Fibroblast of pulmonary artery (primary cell): ENCODE measurements at regions not wholly inside any gene's neighbourhood (a gene's known extent, or its start where the extent isn't known, plus 50 kb on each side); places are given as distances from the start of the nearest gene placed in this dataset.

ENCODE experiments used
- DNase-seq: peaks from one replicate; pipeline ENCODE4 v3.0.0-alpha.2; 2010; ENCODE audit warnings: low read depth
- H3K4me3 ChIP-seq: replicated peaks from 2 replicates; pipeline ENCODE4 v1.5.1; 2011; ENCODE audit warnings: low read depth, mild to moderate bottlenecking, control low read depth, low read length, moderate library complexity
- TF ChIP-seq, protein P1 (sequence below): IDR thresholded peaks from 2 replicates; pipeline ENCODE4 v1.5.1; 2011; ENCODE audit warnings: mild to moderate bottlenecking, control low read depth, low read length, inconsistent platforms; ENCODE audit errors: missing control alignments

- TF ChIP-seq, protein P1, sequence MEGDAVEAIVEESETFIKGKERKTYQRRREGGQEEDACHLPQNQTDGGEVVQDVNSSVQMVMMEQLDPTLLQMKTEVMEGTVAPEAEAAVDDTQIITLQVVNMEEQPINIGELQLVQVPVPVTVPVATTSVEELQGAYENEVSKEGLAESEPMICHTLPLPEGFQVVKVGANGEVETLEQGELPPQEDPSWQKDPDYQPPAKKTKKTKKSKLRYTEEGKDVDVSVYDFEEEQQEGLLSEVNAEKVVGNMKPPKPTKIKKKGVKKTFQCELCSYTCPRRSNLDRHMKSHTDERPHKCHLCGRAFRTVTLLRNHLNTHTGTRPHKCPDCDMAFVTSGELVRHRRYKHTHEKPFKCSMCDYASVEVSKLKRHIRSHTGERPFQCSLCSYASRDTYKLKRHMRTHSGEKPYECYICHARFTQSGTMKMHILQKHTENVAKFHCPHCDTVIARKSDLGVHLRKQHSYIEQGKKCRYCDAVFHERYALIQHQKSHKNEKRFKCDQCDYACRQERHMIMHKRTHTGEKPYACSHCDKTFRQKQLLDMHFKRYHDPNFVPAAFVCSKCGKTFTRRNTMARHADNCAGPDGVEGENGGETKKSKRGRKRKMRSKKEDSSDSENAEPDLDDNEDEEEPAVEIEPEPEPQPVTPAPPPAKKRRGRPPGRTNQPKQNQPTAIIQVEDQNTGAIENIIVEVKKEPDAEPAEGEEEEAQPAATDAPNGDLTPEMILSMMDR = peak; percentile 57
- H3K4me3 ChIP-seq = no peak overlapping the region
- peak; percentile 72 for DNase-seq
These were observed 166.7 kb downstream of the ADGRL4 start for GRCh38 chr1:78839704-78840277.
